ENCODE measurements at regions not wholly inside any gene's neighbourhood (a gene's known extent, or its start where the extent isn't known, plus 50 kb on each side); places are given as distances from the start of the nearest gene placed in this dataset.

DNA sequence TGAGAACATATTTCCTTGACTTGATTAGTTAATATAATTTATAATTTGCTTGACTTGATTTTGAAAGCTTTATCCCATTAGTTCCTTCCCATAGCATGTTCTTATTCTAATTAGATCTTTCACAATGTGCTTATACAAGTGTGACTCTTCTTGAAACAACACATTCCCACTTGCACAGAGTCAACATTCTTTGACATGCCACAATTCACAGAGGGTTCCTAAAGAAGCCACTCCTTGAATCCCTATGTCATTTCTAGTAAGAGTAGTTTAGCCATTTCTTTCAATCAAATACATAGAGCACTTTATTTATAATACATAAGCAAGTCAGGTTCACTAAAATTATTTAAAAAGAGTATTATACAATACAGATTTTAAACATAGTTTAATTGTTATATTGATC, 228.9 kb upstream of the GRID2 start:
- Mint-ChIP-seq H3K4me1 (no peaks in the 10 kb centered on the region), H3K27me3 (ENCODE audit: low read depth in 3 of 3) (no peaks in the 10 kb centered on the region), H3K36me3 (no peaks in the 10 kb centered on the region), H3K4me3 (no peak overlapping the region), H3K9me3 (peaks cover 5 to 31% (median 17%) of the 10 kb centered on the region in 7 donors), H3K27ac (no peak overlapping the region)
- peaks cover 23 to 35% of the 10 kb centered on the region in 2 donors for H3K9me3 ChIP-seq (replicated peaks in 1 of 2; ENCODE audit: control insufficient read depth in 1 of 2, insufficient read depth in 1 of 2, low read length in 2 of 2)
- no peak overlapping the region for H3K27ac ChIP-seq (ENCODE audit: low read depth in 1 of 2, low read length in 2 of 2)
- intact Hi-C loops (cut with micrococcal nuclease) = no loop called here
- H4K20me1 ChIP-seq (ENCODE audit: insufficient read depth, low read length) = no peaks in the 10 kb centered on the region
- H3K9ac ChIP-seq (ENCODE audit: insufficient read depth, low read length, poor library complexity, severe bottlenecking) = no peak overlapping the region
- DNase-seq = no peak
- no peaks in the 10 kb centered on the region for H3K79me2 ChIP-seq (ENCODE audit: insufficient read depth, low read length)
- no peaks in the 10 kb centered on the region for H3K4me1 ChIP-seq (ENCODE audit: control insufficient read depth in 1 of 2, insufficient read depth in 2 of 2, low read length in 2 of 2)
- no peaks in the 10 kb centered on the region for H3K27me3 ChIP-seq (ENCODE audit: control insufficient read depth in 2 of 2, insufficient read depth in 2 of 2, low read length in 2 of 2)
- H3K36me3 ChIP-seq (replicated peaks in 1 of 2; ENCODE audit: control insufficient read depth in 1 of 2, insufficient read depth in 2 of 2, low read length in 2 of 2) = no peaks in the 10 kb centered on the region
- no peak overlapping the region for H3K4me2 ChIP-seq (replicated peaks; ENCODE audit: extremely low read depth, low read length, poor library complexity, severe bottlenecking)
- TF ChIP-seq, protein P1, sequence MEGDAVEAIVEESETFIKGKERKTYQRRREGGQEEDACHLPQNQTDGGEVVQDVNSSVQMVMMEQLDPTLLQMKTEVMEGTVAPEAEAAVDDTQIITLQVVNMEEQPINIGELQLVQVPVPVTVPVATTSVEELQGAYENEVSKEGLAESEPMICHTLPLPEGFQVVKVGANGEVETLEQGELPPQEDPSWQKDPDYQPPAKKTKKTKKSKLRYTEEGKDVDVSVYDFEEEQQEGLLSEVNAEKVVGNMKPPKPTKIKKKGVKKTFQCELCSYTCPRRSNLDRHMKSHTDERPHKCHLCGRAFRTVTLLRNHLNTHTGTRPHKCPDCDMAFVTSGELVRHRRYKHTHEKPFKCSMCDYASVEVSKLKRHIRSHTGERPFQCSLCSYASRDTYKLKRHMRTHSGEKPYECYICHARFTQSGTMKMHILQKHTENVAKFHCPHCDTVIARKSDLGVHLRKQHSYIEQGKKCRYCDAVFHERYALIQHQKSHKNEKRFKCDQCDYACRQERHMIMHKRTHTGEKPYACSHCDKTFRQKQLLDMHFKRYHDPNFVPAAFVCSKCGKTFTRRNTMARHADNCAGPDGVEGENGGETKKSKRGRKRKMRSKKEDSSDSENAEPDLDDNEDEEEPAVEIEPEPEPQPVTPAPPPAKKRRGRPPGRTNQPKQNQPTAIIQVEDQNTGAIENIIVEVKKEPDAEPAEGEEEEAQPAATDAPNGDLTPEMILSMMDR (IDR thresholded peaks at IDR 0.05) = no peak
- H3K4me3 ChIP-seq (replicated peaks in 1 of 3; ENCODE audit: low read depth in 2 of 3, low read length in 3 of 3) = no peak overlapping the region
- H2AFZ ChIP-seq (ENCODE audit: insufficient read depth, low read depth, low read length, poor library complexity, severe bottlenecking) = no peak overlapping the region

DNA sequence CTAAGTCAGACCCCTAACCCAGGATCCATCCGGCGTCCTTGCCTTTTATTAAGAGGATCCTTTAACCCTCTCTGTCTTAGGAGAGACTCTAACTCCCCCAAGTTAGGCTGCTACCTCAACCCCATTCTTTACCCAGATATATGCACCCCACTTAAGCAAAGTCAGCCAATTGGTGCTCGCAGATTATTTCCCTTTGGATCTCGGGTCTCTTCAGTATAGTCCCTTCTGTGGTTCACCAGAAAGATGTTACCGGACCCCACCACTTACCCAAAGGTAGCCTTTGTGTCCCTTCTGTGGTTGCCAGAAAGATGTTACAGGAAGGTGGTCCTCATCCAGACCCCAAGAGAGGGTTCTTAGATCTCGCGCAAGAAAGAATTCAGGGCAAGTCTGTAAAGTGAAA, 212.9 kb upstream of the GRID2 start:
- peaks cover 0 to 2% (median 0%) of the 10 kb centered on the region in 3 donors for H3K27me3 Mint-ChIP-seq (ENCODE audit: low read depth in 3 of 3)
- Histone ChIP-seq H3K4me2 (replicated peaks; ENCODE audit: extremely low read depth, low read length, poor library complexity, severe bottlenecking) (no peak overlapping the region), H3K27ac (ENCODE audit: low read depth in 1 of 2, low read length in 2 of 2) (no peak overlapping the region), H3K27me3 (ENCODE audit: control insufficient read depth in 2 of 2, insufficient read depth in 2 of 2, low read length in 2 of 2) (no peaks in the 10 kb centered on the region), H3K36me3 (replicated peaks in 1 of 2; ENCODE audit: control insufficient read depth in 1 of 2, insufficient read depth in 2 of 2, low read length in 2 of 2) (no peaks in the 10 kb centered on the region), H2AFZ (ENCODE audit: insufficient read depth, low read depth, low read length, poor library complexity, severe bottlenecking) (no peak overlapping the region), H3K9ac (ENCODE audit: insufficient read depth, low read length, poor library complexity, severe bottlenecking) (no peak overlapping the region), H3K4me3 (replicated peaks in 1 of 3; ENCODE audit: low read depth in 2 of 3, low read length in 3 of 3) (no peak overlapping the region), H4K20me1 (ENCODE audit: insufficient read depth, low read length) (no peaks in the 10 kb centered on the region), H3K79me2 (ENCODE audit: insufficient read depth, low read length) (no peaks in the 10 kb centered on the region), H3K9me3 (replicated peaks in 1 of 2; ENCODE audit: control insufficient read depth in 1 of 2, insufficient read depth in 1 of 2, low read length in 2 of 2) (no peaks in the 10 kb centered on the region), H3K4me1 (ENCODE audit: control insufficient read depth in 1 of 2, insufficient read depth in 2 of 2, low read length in 2 of 2) (no peaks in the 10 kb centered on the region)
- no peak for DNase-seq
- no peaks in the 10 kb centered on the region for H3K36me3 Mint-ChIP-seq
- H3K4me3 Mint-ChIP-seq = no peak overlapping the region
- peaks cover 1 to 9% (median 5%) of the 10 kb centered on the region in 7 donors for H3K9me3 Mint-ChIP-seq
- TF ChIP-seq, protein P1 (IDR thresholded peaks at IDR 0.05) = no peak
- H3K4me1 Mint-ChIP-seq = no peaks in the 10 kb centered on the region
- 100% methylated on average over 2 of the region's 7 CpGs for WGBS (ENCODE audit: insufficient coverage)
- no peak overlapping the region for H3K27ac Mint-ChIP-seq
- intact Hi-C loops (cut with micrococcal nuclease) = no loop called here
